ENCODE measurements at regions not wholly inside any gene's neighbourhood (a gene's known extent, or its start where the extent isn't known, plus 50 kb on each side); places are given as distances from the start of the nearest gene placed in this dataset.
"Not testable (repeated sequence)": the region's sequence is repeated elsewhere in the genome, so short reads cannot be mapped to it uniquely, and the experiment has no call there.

- no peak overlapping the region for H3K4me3 ChIP-seq (ENCODE audit: low read depth, low read length)
- no peaks in the 10 kb centered on the region for H3K36me3 ChIP-seq (replicated peaks)
- peak; percentile 42 for DNase-seq
- in situ Hi-C loops (cut with HindIII; ENCODE audit: low pct_ligation_motif_present, low sequenced_read_pairs), result no loop called here
- H3K27me3 ChIP-seq (replicated peaks), result no peaks in the 10 kb centered on the region
- TF ChIP-seq, protein P1, sequence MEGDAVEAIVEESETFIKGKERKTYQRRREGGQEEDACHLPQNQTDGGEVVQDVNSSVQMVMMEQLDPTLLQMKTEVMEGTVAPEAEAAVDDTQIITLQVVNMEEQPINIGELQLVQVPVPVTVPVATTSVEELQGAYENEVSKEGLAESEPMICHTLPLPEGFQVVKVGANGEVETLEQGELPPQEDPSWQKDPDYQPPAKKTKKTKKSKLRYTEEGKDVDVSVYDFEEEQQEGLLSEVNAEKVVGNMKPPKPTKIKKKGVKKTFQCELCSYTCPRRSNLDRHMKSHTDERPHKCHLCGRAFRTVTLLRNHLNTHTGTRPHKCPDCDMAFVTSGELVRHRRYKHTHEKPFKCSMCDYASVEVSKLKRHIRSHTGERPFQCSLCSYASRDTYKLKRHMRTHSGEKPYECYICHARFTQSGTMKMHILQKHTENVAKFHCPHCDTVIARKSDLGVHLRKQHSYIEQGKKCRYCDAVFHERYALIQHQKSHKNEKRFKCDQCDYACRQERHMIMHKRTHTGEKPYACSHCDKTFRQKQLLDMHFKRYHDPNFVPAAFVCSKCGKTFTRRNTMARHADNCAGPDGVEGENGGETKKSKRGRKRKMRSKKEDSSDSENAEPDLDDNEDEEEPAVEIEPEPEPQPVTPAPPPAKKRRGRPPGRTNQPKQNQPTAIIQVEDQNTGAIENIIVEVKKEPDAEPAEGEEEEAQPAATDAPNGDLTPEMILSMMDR (IDR thresholded peaks at IDR 0.05; ENCODE audit: low read depth, low read length, missing control alignments), result no peak
- H3K27ac ChIP-seq, result no peak overlapping the region
Measured at GRCh38 chr7:109890622-109891021, 1200.3 kb upstream of the LRRN3 start.

DNA sequence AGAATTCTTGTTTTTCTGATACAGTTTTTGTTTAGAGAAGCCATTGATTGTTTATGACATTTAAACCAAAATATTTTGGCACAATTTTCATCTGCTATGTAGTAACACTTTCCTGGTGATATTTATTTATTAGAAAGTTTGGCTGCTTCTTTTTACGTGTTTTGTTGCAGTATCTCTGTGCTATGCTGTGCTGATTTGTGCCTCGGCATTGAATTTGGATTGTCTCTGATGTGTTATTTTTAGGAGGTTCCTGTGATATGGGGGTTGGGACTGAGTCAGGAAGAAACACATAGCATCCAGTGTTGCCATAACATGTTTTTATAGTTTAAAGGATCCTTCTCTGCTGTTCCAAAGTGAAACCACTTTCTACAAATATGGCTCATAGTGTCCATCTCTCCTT lies 1197.7 kb upstream of the LRRN3 start:
- Histone ChIP-seq H3K36me3 (replicated peaks) (no peaks in the 10 kb centered on the region), H3K4me3 (ENCODE audit: low read depth, low read length) (no peak overlapping the region), H3K27me3 (replicated peaks) (no peaks in the 10 kb centered on the region), H3K27ac (no peak overlapping the region)
- TF ChIP-seq, protein P1 (IDR thresholded peaks at IDR 0.05; ENCODE audit: low read depth, low read length, missing control alignments), result no peak
- in situ Hi-C loops (cut with HindIII; ENCODE audit: low pct_ligation_motif_present, low sequenced_read_pairs), result no loop called here
- peak; percentile 21 for DNase-seq

DNA sequence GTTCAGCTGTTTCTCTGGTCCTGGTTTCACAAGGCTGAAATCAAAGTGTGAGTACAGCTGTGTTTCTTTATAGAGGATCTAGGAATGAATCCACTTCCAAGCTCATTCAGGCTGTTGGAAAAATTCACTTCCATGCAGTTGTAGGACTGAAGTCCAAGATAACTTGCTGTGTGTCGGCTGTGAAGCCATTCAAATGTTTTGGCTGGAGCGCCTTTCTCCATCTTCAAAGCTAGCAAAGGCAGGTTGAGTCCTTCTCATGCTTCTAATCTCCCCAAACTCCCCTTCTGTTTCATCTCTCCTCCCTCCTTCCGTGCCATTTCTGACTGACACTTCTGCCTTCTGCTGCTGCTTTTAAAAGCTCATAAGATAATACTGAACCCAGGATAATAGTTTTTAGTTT lies 1195.4 kb upstream of the LRRN3 start:
- no peaks in the 10 kb centered on the region for H3K27me3 ChIP-seq (replicated peaks)
- in situ Hi-C loops (cut with HindIII; ENCODE audit: low pct_ligation_motif_present, low sequenced_read_pairs), result no loop called here
- no peaks in the 10 kb centered on the region for H3K36me3 ChIP-seq (replicated peaks)
- TF ChIP-seq, protein P1 (IDR thresholded peaks at IDR 0.05; ENCODE audit: low read depth, low read length, missing control alignments), result no peak
- no peak overlapping the region for H3K27ac ChIP-seq
- no peak for DNase-seq
- H3K4me3 ChIP-seq (ENCODE audit: low read depth, low read length), result no peak overlapping the region

DNA sequence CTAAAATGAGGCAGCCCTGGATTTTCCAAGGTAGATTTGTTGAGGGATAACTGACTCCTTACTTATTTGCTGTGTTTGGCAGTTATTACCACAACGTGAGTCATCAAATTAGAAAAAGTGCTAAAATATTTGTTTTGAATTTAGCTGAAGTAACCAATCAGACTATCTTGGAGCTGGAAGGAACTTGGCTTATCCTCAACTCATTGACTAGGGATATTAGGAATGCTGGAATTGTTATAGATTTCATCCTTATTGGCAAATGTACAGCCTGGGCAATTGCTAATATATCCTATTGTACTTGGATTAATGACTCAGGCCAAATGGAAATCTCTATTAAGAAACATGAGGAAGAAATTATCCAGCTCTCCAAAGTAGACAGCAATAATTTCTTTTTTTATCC lies 1189.0 kb upstream of the LRRN3 start:
- TF ChIP-seq, protein P1 (IDR thresholded peaks at IDR 0.05; ENCODE audit: low read depth, low read length, missing control alignments), result no peak
- in situ Hi-C loops (cut with HindIII; ENCODE audit: low pct_ligation_motif_present, low sequenced_read_pairs), result no loop called here
- DNase-seq, result no peak

GRCh38 chr7:109905368-109906065 lies 1185.4 kb upstream of the LRRN3 start:
- H3K27ac ChIP-seq; H3K4me3 ChIP-seq (ENCODE audit: low read depth, low read length); H3K36me3 ChIP-seq (replicated peaks); H3K27me3 ChIP-seq (replicated peaks); DNase-seq; in situ Hi-C loops (cut with HindIII; ENCODE audit: low pct_ligation_motif_present, low sequenced_read_pairs): not testable (repeated sequence)

More for the DNA sequence above, 1189.0 kb upstream of the LRRN3 start:
- H3K4me3 ChIP-seq (ENCODE audit: low read depth, low read length), result no peak overlapping the region
- no peak overlapping the region for H3K27ac ChIP-seq
- no peaks in the 10 kb centered on the region for H3K36me3 ChIP-seq (replicated peaks)
- H3K27me3 ChIP-seq (replicated peaks), result no peaks in the 10 kb centered on the region

GRCh38 chr7:109915670-109916069 lies 1175.3 kb upstream of the LRRN3 start:
- no peak for DNase-seq
- no peak overlapping the region for H3K4me3 ChIP-seq (ENCODE audit: low read depth, low read length)
- no peaks in the 10 kb centered on the region for H3K36me3 ChIP-seq (replicated peaks)
- no peaks in the 10 kb centered on the region for H3K27me3 ChIP-seq (replicated peaks)
- TF ChIP-seq, protein P1 (IDR thresholded peaks at IDR 0.05; ENCODE audit: low read depth, low read length, missing control alignments), result no peak
- H3K27ac ChIP-seq, result no peak overlapping the region
- in situ Hi-C loops (cut with HindIII; ENCODE audit: low pct_ligation_motif_present, low sequenced_read_pairs), result no loop called here
